HG02840 (cell line): ENCODE measurements at regions not wholly inside any gene's neighbourhood (a gene's known extent, or its start where the extent isn't known, plus 50 kb on each side); places are given as distances from the start of the nearest gene placed in this dataset.

Source experiments
- ATAC-seq: cut with Tn5 transposase; IDR thresholded peaks from one replicate; pipeline ENCODE4 v1.9.1; 2021; ENCODE audit warnings: mild to moderate bottlenecking, moderate library complexity, moderate number of reproducible peaks; ENCODE audit not compliant: unreplicated experiment, low FRiP score

GRCh38 chr12:89258240-89258969, 93.9 kb downstream of the DUSP6 start:
- no peak for ATAC-seq

DNA sequence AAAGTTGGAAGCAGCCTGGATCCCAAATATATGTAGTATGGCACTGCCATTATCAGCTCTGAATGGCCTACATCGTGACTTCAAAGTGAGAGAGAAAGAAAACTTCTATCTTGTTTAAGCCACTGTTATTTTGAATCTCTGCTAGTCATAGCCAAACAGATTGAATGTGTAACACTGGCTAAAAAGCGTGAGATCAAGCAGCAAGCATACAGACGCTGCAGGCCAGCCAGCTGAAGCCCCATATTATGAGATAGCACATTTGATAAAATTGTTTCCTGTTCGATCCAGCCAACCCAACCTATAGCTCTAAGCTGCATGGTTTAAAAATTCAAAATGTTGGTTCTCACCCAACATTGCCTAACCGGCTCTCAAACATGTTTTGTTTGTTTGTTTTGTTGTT, 95.0 kb downstream of the DUSP6 start:
- ATAC-seq = no peak

DNA sequence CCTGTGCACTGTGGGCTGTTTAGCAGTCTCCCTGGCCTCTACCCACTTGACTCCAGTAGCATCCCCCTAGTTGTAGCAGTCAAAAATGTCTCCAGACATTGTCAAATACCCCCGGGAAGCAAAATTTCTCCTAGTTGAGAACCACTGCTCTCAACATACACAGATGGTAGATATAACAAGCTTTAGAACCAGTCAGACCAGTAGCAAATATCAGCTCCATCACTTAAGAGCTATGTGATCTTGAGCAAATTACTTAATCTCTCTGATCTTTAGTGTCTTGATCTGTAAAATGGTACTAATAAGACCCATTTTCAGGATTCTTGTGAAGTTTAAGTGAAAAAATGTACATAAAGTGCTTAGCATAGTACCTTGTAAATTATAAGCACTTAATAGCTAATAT, 96.2 kb downstream of the DUSP6 start:
- no peak for ATAC-seq

DNA sequence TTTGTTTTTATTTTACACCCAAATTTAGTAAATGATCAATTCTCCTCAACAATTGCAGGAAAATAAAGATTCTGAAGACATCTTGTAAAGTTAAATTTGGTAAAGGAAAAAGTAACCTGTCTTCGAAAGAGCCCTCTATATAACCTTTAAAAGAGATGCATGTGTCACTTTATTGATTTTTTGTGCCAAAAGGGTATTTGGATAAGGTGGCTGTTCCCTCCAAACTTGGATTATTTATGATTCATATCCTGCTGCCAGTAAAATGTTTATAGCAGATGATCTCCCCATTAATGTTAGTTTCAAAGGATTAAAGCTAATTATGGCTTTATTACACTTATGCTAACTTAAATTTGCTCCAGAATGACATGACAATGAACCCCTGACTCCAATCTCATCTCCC, 98.8 kb downstream of the DUSP6 start:
- ATAC-seq = no peak

DNA sequence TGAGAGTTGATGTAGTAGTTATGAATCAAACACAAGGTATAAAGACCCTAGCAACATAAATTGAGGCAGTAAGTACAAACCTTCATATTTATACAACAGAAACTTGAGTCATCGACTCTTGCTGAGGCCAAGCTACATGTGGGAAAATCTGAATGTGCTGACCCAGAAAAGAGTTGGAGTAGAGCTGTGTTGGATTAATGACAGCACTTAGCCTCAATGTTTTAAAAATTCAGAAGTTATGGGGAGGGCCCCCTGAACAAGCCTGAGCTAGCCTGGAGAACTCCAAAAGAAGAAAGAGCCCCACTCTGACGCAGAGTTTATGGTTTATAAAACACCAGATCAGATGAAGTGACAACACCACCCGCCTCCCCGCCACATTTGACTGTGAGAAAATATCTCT, 100.0 kb downstream of the DUSP6 start:
- ATAC-seq = no peak

DNA sequence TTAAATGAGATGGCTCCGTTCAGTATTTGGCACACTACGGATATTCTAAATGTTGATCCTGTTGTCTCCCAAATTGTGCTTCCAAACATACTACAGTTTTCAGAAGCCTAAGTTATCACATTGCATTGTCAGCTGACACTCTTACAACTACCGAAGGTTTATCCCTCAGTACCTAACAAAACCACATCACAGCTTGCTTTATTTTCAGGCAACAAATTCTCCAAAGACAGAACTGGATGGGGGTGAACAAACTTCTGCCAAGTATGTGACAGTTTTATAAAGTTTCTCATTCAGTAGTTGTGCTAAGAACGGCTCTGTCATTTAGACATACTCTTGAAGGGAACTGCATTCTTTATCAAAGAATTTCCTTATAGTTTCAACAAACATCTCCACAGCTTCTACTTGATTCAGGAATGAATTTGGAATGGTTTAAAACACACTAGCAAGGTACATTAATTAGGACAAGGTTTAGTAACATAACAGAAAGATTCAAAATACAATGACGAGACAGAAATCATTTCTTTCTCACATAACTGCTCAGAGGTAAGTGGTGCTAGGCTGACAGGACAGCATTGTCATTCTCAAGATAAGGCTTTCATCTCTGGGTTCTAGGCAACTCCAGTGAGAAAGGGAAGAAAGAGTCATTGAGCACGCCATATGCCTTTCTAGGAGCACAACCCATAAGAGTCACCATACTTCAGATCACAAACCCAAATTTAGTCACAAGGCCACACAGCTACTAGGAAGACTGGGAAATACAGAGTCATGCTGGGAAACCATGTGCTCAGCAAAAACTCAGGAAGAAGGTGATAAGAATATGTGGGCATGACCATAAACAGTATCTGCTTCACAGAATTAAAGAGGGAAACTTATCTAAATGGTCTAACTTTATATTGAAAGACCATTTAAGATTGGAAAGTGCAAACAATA, 100.7 kb downstream of the DUSP6 start:
- ATAC-seq = no peak

DNA sequence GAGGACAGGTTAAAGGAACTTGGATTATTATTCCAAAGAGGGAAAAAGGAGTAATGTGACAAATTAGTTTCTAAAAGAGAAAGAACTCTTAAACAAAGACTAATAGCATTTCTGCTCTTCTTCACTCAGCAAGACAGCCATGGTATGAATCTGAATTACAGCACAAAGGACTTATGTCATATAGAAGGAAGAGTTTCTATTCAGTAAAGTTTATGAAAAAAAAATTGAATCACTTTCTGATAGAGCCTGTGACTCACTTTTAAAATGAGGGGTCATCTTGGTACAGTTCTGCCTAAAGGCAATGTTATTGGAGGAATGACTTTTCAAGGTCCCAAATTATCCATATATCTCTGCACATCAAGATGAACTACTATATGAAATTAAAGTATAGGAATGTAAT, 101.7 kb downstream of the DUSP6 start:
- ATAC-seq = no peak

GRCh38 chr12:89250213-89250612, 102.1 kb downstream of the DUSP6 start:
- no peak for ATAC-seq

DNA sequence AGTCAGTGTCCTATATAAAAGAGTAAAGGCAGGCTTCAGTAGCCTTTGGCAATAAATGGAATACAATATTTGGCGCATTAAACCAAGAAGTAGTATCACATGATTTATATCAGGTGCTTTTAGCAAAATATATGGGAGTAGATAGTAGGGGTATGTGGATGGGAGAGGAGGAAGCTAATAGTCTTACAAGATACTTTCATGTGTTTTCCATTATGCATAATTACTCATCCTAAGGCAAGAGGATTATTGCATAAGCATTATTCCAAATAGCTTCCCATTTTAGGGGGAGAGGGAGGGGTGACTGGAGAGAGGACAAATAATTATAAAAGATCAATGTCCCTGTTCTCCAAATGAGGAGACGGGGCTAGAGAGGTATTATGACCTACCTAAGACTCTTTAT, 104.3 kb downstream of the DUSP6 start:
- no peak for ATAC-seq

DNA sequence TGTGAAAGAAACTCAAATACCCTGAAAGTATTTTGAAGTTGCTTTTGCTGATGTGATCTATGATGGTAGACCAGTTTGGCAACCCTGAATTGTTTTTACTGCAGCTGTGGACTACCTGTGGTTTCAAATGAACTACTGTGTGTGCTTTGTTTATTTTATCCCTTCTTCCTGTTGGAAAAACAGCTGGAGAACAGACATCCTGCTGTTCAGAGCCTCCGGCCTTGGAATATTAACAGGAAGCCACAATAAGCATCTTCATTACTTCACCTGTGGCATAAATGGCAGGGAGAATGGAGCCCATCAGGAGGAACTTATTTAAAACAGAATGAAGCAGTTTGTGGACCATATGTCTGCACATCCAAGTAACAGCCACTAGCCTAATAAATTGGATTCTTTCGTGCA, 104.8 kb downstream of the DUSP6 start:
- ATAC-seq = no peak

GRCh38 chr12:89245090-89245489, 107.2 kb downstream of the DUSP6 start:
- no peak for ATAC-seq

DNA sequence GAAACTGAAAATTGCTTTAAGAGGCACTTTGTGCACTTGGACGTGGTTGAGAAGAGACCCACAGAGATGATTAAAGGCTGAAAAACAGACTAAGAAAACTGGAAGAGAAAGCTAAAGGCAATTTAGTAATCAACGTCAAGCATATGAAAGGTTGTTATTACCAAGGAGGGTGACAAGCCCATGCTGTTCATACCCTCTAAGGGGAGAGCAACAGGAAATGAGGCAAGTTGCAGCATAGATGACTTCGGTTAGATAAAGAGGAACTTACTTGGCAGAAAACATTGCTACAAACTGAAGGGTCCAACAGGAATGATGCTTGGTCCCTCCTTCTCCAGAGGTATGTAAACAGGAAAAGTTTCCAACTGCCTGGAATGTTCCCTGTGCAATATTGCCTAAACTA, 107.8 kb downstream of the DUSP6 start:
- no peak for ATAC-seq

GRCh38 chr12:89243771-89244170, 108.5 kb downstream of the DUSP6 start:
- ATAC-seq = no peak

DNA sequence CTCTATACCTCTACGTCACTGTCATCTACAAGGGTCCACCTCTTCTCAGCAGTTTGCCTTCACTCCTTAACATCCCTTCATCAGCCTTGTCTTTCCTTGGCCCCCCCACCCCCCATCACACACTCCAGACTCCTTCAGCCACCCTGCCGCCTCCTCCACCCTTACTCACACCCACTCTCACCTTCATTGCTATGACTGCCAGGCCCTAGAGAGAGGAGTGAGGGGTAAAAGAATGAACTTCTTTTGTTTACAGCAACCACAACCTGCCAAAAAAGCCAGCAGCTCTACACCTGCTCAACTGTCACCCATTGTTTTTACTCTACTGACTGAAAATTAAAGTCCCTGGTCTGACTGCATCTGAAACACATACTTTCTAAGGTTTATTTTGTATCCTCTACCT, 112.8 kb downstream of the DUSP6 start:
- ATAC-seq = no peak

GRCh38 chr12:89238593-89238992, 113.7 kb downstream of the DUSP6 start:
- no peak for ATAC-seq

DNA sequence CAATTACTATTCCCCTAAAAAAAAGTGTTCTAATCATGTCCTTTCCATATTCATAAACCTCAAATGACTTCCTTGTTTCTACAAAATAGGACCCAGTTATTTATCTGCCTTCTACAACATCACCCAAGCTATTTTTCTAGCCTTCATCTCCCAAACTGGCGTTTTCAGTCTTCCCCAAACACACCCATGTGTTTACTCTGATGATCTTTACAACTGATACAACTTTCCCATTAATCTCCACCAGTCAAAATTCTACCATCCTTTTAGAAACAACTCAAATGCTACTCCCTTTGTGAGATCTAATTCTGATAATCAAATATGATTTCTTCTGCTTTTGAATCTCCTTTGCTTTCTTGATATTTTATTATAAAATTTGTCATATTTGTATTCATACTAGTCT, 114.5 kb downstream of the DUSP6 start:
- no peak for ATAC-seq

- no peak for ATAC-seq
Measured at GRCh38 chr12:89236748-89237383, 115.4 kb downstream of the DUSP6 start.

- ATAC-seq = no peak
Measured at GRCh38 chr12:89236237-89236636, 116.1 kb downstream of the DUSP6 start.

- no peak for ATAC-seq
Measured at GRCh38 chr12:89235189-89235993, 116.9 kb downstream of the DUSP6 start.

GRCh38 chr12:89234324-89235114, 117.8 kb downstream of the DUSP6 start:
- ATAC-seq = no peak
